Gastroesophageal sphincter (tissue), 3 donors: ENCODE measurements at regions not wholly inside any gene's neighbourhood (a gene's known extent, or its start where the extent isn't known, plus 50 kb on each side); places are given as distances from the start of the nearest gene placed in this dataset.

ENCODE experiments used
- POLR2AphosphoS5 ChIP-seq: sonication (generic); formaldehyde crosslinking; IDR thresholded peaks from one replicate; pipeline ENCODE4 v1.6.1; 2017; ENCODE audit warnings: antibody characterized with exemption
- TF ChIP-seq, protein P1 (sequence below), 4 experiments: fragments of 200-600 bp in 2 of 4; fragments of 450-650 bp in 2 of 4; sonication (generic) in 1 of 4; IDR thresholded peaks; one replicate each; pipeline ENCODE4 v1.5.1; 2017 to 2019; ENCODE audit warnings: antibody characterized with exemption in 4 of 4, mild to moderate bottlenecking in 2 of 4, moderate library complexity in 2 of 4

DNA sequence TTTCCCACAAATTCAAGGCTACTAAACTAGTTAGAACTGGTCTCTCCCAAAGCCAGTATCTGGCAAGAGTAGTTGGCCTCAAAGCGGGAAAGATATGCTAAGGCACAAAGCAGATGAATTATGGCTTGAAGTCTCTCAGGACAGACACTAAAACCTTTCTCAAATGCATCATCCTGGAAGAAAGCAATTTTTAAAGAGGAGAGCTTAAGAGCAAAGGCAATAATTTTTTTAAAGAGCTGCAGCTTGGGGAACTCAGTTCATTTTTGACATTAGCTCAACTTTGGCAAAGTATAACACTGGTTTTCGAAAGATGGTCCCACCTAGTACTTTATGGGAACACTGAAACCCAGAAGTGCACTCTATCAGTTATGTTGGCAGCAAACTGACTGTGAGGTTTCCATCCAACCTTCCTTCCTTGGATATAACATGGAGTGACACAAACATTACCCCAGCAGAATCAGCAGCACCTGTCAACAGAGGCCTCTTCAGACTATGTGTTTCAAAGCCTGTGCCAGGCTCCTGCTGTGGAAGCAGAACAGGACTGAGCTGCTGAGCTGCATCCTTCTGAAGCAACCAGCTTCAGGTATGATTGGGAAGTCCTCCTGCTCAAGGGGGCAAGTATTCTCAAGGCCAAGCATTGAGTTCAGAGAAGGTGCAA, 852.3 kb upstream of the HS3ST5 start:
- TF ChIP-seq, protein P1, sequence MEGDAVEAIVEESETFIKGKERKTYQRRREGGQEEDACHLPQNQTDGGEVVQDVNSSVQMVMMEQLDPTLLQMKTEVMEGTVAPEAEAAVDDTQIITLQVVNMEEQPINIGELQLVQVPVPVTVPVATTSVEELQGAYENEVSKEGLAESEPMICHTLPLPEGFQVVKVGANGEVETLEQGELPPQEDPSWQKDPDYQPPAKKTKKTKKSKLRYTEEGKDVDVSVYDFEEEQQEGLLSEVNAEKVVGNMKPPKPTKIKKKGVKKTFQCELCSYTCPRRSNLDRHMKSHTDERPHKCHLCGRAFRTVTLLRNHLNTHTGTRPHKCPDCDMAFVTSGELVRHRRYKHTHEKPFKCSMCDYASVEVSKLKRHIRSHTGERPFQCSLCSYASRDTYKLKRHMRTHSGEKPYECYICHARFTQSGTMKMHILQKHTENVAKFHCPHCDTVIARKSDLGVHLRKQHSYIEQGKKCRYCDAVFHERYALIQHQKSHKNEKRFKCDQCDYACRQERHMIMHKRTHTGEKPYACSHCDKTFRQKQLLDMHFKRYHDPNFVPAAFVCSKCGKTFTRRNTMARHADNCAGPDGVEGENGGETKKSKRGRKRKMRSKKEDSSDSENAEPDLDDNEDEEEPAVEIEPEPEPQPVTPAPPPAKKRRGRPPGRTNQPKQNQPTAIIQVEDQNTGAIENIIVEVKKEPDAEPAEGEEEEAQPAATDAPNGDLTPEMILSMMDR (IDR thresholded peaks at IDR 0.05) = no peak
- TF ChIP-seq POLR2AphosphoS5 = no peak
